SU-DHL-6 (cell line): ENCODE measurements at regions not wholly inside any gene's neighbourhood (a gene's known extent, or its start where the extent isn't known, plus 50 kb on each side); places are given as distances from the start of the nearest gene placed in this dataset.

ENCODE experiments used
- H2AFZ ChIP-seq: fragments of 200-600 bp; sonication (generic); 2 replicates; pipeline ENCODE4 v1.6.1; 2014; ENCODE audit warnings: low read depth, mild to moderate bottlenecking, moderate library complexity, mixed read lengths, antibody characterized with exemption, low read length; ENCODE audit not compliant: severe bottlenecking
- H3F3A ChIP-seq: fragments of 200-600 bp; shearing (Covaris generic); 2 replicates; pipeline ENCODE4 v1.6.0; 2016; ENCODE audit warnings: antibody characterized with exemption, mild to moderate bottlenecking; ENCODE audit not compliant: insufficient read depth
- H3K27ac ChIP-seq: fragments of 200-600 bp; sonication (generic); 2 replicates; pipeline ENCODE4 v1.5.1; 2016; ENCODE audit warnings: low read depth, mild to moderate bottlenecking, low read length, moderate library complexity, mixed read lengths
- H3K27me3 ChIP-seq: fragments of 200-600 bp; sonication (generic), shearing (Covaris generic); 2 replicates; pipeline ENCODE4 v1.6.0; 2014; ENCODE audit warnings: mild to moderate bottlenecking, low read length
- H3K36me3 ChIP-seq: fragments of 200-600 bp; sonication (generic); 2 replicates; pipeline ENCODE4 v1.6.1; 2014; ENCODE audit warnings: mild to moderate bottlenecking, low read length, mixed read lengths
- H3K4me2 ChIP-seq: fragments of 300-600, 200-600 bp; shearing (Covaris generic), sonication (generic); 2 replicates; pipeline ENCODE4 v1.6.0; 2014; ENCODE audit warnings: low read length, low read depth, mild to moderate bottlenecking; ENCODE audit not compliant: poor library complexity, severe bottlenecking
- H3K4me3 ChIP-seq: fragments of 200-600 bp; sonication (generic); 2 replicates; pipeline ENCODE4 v1.5.1; 2014; ENCODE audit warnings: antibody characterized with exemption, low read length, mild to moderate bottlenecking, mixed read lengths; ENCODE audit not compliant: insufficient read depth, poor library complexity, severe bottlenecking
- H3K79me2 ChIP-seq: fragments of 200-600 bp; sonication (generic); 2 replicates; pipeline ENCODE4 v1.6.1; 2014; ENCODE audit warnings: mild to moderate bottlenecking, low read length, moderate library complexity; ENCODE audit not compliant: insufficient read depth
- H3K9ac ChIP-seq: fragments of 200-600 bp; sonication (generic); 2 replicates; pipeline ENCODE4 v1.7.0; 2014; ENCODE audit warnings: mild to moderate bottlenecking, low read length
- H3K9me2 ChIP-seq: fragments of 200-600 bp; sonication (generic); replicated peaks from 2 replicates; pipeline ENCODE4 v1.6.1; 2014; ENCODE audit warnings: low read length; ENCODE audit not compliant: insufficient read depth
- H3K9me3 ChIP-seq: fragments of 200-600 bp; sonication (generic); 2 replicates; pipeline ENCODE4 v1.6.1; 2014; ENCODE audit warnings: low read length, mixed read lengths; ENCODE audit not compliant: insufficient read depth
- H4K20me1 ChIP-seq: fragments of 200-600 bp; sonication (generic); 2 replicates; pipeline ENCODE4 v1.6.1; 2014; ENCODE audit warnings: low read depth, mild to moderate bottlenecking, antibody characterized with exemption, low read length, moderate library complexity, mixed read lengths
- EZH2phosphoT487 ChIP-seq: fragments of 200-600 bp; sonication (generic), shearing (Covaris generic); conservative IDR thresholded peaks from 2 replicates; pipeline ENCODE4 v1.6.1; 2018; ENCODE audit warnings: mild to moderate bottlenecking, antibody characterized with exemption, low read length, moderate library complexity, mixed read lengths
- TF ChIP-seq, protein P1 (sequence below): fragments of 200-600 bp; sonication (generic); IDR thresholded peaks from one replicate; pipeline ENCODE4 v1.5.1; 2017; ENCODE audit warnings: antibody characterized with exemption, mild to moderate bottlenecking, low read length, moderate library complexity; ENCODE audit not compliant: insufficient read depth, poor library complexity, severe bottlenecking

- Histone ChIP-seq H2AFZ (no peak overlapping the region), H3K9me3 (no peaks in the 10 kb centered on the region), H3K36me3 (no peaks in the 10 kb centered on the region), H3K27ac (no peak overlapping the region), H3K27me3 (no peaks in the 10 kb centered on the region), H4K20me1 (no peaks in the 10 kb centered on the region), H3F3A (no peaks in the 10 kb centered on the region), H3K9ac (no peak overlapping the region), H3K4me2 (no peak overlapping the region), H3K9me2 (no peaks in the 10 kb centered on the region), H3K4me3 (no peak overlapping the region), H3K79me2 (no peaks in the 10 kb centered on the region)
- TF ChIP-seq, protein P1, sequence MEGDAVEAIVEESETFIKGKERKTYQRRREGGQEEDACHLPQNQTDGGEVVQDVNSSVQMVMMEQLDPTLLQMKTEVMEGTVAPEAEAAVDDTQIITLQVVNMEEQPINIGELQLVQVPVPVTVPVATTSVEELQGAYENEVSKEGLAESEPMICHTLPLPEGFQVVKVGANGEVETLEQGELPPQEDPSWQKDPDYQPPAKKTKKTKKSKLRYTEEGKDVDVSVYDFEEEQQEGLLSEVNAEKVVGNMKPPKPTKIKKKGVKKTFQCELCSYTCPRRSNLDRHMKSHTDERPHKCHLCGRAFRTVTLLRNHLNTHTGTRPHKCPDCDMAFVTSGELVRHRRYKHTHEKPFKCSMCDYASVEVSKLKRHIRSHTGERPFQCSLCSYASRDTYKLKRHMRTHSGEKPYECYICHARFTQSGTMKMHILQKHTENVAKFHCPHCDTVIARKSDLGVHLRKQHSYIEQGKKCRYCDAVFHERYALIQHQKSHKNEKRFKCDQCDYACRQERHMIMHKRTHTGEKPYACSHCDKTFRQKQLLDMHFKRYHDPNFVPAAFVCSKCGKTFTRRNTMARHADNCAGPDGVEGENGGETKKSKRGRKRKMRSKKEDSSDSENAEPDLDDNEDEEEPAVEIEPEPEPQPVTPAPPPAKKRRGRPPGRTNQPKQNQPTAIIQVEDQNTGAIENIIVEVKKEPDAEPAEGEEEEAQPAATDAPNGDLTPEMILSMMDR: no peak
- no peak for TF ChIP-seq EZH2phosphoT487
Measured at GRCh38 chr2:160974803-160975202, 185.4 kb upstream of the TANK start.

DNA sequence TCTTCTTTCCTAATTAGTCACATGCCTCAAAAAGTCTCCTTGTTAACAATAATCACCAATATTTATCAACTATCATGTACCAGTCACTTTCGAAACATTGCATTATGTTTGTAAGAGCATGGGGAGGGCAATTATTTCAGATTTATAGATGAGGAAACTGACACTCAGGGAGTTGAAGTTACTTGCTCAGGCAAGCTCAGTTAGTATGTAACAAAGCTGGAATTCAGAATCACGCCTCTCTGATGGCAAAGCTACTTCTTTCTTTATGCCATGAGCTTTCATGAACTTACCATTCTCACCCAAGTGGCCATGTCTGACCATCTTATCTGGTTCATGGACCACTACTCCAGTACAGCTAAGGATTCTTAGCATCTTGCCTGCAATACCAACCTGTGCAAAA lies 183.4 kb upstream of the TANK start:
- Histone ChIP-seq H3K9me3 (no peaks in the 10 kb centered on the region), H3K4me2 (no peak overlapping the region), H3K36me3 (no peaks in the 10 kb centered on the region), H3F3A (no peaks in the 10 kb centered on the region), H2AFZ (no peak overlapping the region), H3K9me2 (no peaks in the 10 kb centered on the region), H3K79me2 (no peaks in the 10 kb centered on the region), H3K9ac (no peak overlapping the region), H3K27me3 (no peaks in the 10 kb centered on the region), H3K27ac (no peak overlapping the region), H4K20me1 (no peaks in the 10 kb centered on the region), H3K4me3 (no peak overlapping the region)
- TF ChIP-seq, protein P1: no peak
- no peak for TF ChIP-seq EZH2phosphoT487

DNA sequence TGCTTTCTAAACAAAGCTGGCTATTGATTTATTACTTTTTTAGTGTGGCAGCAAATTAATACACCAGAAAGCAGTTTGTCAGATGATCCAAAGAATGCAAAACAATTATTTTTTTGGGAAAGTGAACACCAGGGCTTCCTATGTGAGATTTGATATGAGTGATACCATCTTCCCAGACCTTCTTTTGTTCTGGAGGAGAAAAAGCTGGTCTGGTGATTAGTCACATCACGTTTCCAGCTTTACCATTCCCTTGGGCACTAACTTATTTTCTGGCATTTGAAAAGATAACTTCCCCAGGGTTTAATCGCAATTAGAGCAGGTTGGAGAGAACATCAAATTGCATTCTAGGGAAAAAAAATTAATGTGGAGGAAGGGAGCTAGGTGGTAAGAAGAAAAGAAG lies 182.9 kb upstream of the TANK start:
- Histone ChIP-seq H2AFZ (no peak overlapping the region), H3K27me3 (no peaks in the 10 kb centered on the region), H3K9me3 (no peaks in the 10 kb centered on the region), H4K20me1 (no peaks in the 10 kb centered on the region), H3K27ac (no peak overlapping the region), H3K4me3 (no peak overlapping the region), H3K9ac (no peak overlapping the region), H3K9me2 (no peaks in the 10 kb centered on the region), H3K36me3 (no peaks in the 10 kb centered on the region), H3F3A (no peaks in the 10 kb centered on the region), H3K4me2 (no peak overlapping the region), H3K79me2 (no peaks in the 10 kb centered on the region)
- TF ChIP-seq, protein P1: no peak
- no peak for TF ChIP-seq EZH2phosphoT487
